ENCODE measurements at regions not wholly inside any gene's neighbourhood (a gene's known extent, or its start where the extent isn't known, plus 50 kb on each side); places are given as distances from the start of the nearest gene placed in this dataset.

DNA sequence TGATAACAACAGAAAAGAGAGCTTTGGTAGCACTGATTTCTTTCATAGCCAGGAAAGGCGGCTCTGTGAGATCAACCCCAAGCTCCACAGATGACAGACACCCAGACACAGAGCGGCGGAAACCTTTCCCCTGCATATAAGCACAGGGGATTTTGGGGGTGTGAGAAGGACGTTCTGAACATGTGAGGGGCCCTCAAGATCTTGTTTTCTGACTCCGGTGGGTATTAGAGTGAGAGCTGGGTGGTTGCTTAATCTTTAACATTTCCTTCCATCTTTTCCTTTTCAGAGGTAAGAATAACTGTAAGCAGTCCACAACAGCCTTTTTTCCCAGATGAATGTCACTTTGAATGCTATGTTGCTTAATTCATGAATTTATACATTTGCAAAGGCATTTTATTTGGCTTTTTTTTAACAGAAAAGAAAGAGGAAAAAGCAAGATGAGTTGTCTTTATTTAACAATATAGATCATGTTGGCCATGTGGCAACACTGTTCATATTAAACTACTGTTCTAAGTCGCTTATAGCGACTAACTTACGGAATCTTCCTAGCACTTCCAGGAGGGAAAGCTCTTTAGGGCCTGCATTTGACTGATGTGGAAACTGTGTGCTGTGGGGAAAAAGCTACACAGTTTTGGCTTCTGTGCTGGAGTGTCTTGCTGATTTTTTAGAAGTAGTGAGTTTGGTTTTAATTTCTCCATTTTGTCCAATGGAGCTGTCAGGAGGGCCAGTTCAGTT is 80.5 kb upstream of the NAA20 start:
- no peaks in the 10 kb centered on the region for H3K9me3 Mint-ChIP-seq
- no peak for TF ChIP-seq CTCF (conservative IDR thresholded peaks at IDR 0.05)
- peaks cover 17% of the 10 kb centered on the region for H3K36me3 Mint-ChIP-seq
- peak overlapping the region; percentile 90 for H3K27ac Mint-ChIP-seq
- H3K4me3 Mint-ChIP-seq, result peak overlapping the region; percentile 78
- H3K27me3 Mint-ChIP-seq, result no peaks in the 10 kb centered on the region
- no peak for DNase-seq (ENCODE audit: extremely low spot score, unreplicated experiment)
- peaks cover 35% of the 10 kb centered on the region for H3K4me1 Mint-ChIP-seq (ENCODE audit: unreplicated experiment)

GRCh38 chr20:19937218-19937617 is 79.9 kb upstream of the NAA20 start:
- Mint-ChIP-seq H3K36me3 (peaks cover 20% of the 10 kb centered on the region), H3K27ac (peak overlapping the region; percentile 90), H3K27me3 (no peaks in the 10 kb centered on the region), H3K9me3 (no peaks in the 10 kb centered on the region), H3K4me3 (peak overlapping the region; percentile 78), H3K4me1 (ENCODE audit: unreplicated experiment) (peaks cover 30% of the 10 kb centered on the region)
- no peak for DNase-seq (ENCODE audit: extremely low spot score, unreplicated experiment)
- TF ChIP-seq CTCF (conservative IDR thresholded peaks at IDR 0.05), result no peak

GRCh38 chr20:19937651-19938420 is 79.3 kb upstream of the NAA20 start:
- Mint-ChIP-seq H3K4me1 (ENCODE audit: unreplicated experiment) (peaks cover 29% of the 10 kb centered on the region), H3K36me3 (peaks cover 20% of the 10 kb centered on the region), H3K4me3 (no peak overlapping the region), H3K9me3 (no peaks in the 10 kb centered on the region), H3K27me3 (no peaks in the 10 kb centered on the region), H3K27ac (peak overlapping the region; percentile 90)
- no peak for TF ChIP-seq CTCF (conservative IDR thresholded peaks at IDR 0.05)
- no peak for DNase-seq (ENCODE audit: extremely low spot score, unreplicated experiment)

GRCh38 chr20:19938421-19939090 is 78.6 kb upstream of the NAA20 start:
- Mint-ChIP-seq H3K27ac (no peak overlapping the region), H3K27me3 (no peaks in the 10 kb centered on the region), H3K36me3 (peaks cover 20% of the 10 kb centered on the region), H3K4me3 (no peak overlapping the region), H3K9me3 (no peaks in the 10 kb centered on the region), H3K4me1 (ENCODE audit: unreplicated experiment) (peaks cover 29% of the 10 kb centered on the region)
- no peak for TF ChIP-seq CTCF (conservative IDR thresholded peaks at IDR 0.05)
- DNase-seq (ENCODE audit: extremely low spot score, unreplicated experiment), result no peak

DNA sequence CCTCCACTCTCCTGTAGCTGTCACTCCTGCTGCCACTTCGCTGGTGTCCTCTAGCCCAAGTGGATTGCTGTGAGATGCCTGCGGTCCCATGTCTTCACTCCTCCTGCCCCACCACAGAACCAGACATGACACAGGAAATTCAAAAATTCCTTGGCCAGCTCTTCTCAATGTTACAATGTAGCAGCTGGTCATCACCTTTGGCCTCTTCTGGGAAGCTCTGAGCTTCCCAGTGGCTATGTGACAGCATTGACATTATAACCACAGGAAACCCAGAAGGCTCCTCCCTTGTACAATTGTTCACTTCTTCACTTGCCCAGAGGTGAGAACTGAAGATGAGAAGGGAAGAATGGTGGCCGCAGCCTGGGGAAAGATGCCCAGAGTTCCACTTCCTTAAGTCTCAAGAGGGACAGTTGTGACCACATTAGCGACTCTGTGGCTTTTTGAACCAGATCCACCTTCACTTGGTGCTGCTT is 76.1 kb upstream of the NAA20 start:
- Mint-ChIP-seq H3K4me1 (ENCODE audit: unreplicated experiment) (peaks cover 22% of the 10 kb centered on the region), H3K9me3 (no peaks in the 10 kb centered on the region), H3K27me3 (no peaks in the 10 kb centered on the region), H3K27ac (no peak overlapping the region), H3K4me3 (no peak overlapping the region), H3K36me3 (peaks cover 32% of the 10 kb centered on the region)
- no peak for TF ChIP-seq CTCF (conservative IDR thresholded peaks at IDR 0.05)
- DNase-seq (ENCODE audit: extremely low spot score, unreplicated experiment), result no peak

Measured in type B pancreatic cell (in vitro differentiated cells).